NOMO-1 (cell line): ENCODE measurements at regions not wholly inside any gene's neighbourhood (a gene's known extent, or its start where the extent isn't known, plus 50 kb on each side); places are given as distances from the start of the nearest gene placed in this dataset.

Experiments
- DNase-seq, 2 experiments: peaks; one replicate each; lab custom pipeline; 2025; ENCODE audit not compliant: unreplicated experiment in 2 of 2; lab: John Stamatoyannopoulos, UW

DNA sequence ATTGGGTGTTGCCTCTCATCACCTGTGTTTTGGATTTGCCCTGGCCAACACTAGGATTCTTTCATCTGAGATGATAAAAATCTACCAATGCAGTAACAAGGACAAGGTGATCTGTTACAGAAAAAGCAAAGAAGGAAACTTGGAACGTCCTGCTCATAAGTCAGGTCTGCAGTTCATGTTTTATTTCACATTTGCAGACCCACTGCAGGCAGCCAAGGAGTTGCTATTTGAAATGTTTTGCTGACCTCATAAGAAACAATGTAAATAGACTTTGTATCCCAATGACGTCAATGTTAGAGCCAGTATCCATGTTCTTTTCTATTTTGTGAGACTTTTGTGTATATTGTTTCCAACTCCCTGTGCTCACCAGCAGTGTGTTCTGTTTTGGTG is 312.9 kb downstream of the DEPDC1B start:
- no peak for DNase-seq

GRCh38 chr5:60386436-60387050 is 313.4 kb downstream of the DEPDC1B start:
- no peak for DNase-seq

- peak; percentile 87 to 89 for DNase-seq
These were observed 317.2 kb downstream of the DEPDC1B start for GRCh38 chr5:60382716-60383115.

DNA sequence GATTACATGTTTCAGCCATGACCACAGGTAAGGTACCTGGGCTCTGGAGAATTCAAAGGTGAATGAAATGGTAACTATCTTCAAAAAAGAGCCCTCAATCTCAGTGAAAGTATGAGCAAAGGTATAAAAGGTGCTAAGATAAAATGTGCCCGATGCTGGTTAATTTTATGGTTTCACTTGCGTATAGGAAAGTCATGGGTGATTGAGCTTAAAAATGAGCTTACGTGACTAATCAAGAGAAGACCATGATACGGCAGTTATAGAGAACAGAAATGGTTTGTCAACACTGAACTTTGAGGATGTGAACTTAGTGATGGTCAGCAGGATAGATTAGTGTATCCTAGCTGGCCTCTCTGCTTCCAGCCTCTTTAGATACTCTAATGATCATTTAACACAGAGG is 320.1 kb downstream of the DEPDC1B start:
- no peak for DNase-seq

- no peak for DNase-seq
These were observed 322.1 kb downstream of the DEPDC1B start for GRCh38 chr5:60377826-60378225.

DNA sequence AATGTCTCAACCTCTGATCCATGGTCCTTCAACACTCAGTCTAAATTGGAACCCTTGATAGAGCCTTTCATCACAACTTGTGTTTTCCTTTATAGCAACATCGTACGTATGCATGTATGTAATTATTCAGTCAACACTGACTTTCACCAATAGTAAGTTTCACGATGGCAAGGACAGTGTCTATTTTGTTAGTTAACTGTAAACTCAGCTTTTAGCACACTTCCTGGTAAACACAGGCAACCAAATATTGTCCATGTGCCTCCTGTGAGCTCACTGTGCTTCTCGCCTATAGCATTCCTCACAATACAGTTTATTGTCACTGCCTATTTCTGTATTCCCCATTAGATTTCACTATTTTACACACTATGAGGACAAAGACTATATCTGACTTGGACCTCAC is 323.1 kb downstream of the DEPDC1B start:
- no peak for DNase-seq

- no peak for DNase-seq
These were observed 325.6 kb downstream of the DEPDC1B start for GRCh38 chr5:60374409-60374808.

DNA sequence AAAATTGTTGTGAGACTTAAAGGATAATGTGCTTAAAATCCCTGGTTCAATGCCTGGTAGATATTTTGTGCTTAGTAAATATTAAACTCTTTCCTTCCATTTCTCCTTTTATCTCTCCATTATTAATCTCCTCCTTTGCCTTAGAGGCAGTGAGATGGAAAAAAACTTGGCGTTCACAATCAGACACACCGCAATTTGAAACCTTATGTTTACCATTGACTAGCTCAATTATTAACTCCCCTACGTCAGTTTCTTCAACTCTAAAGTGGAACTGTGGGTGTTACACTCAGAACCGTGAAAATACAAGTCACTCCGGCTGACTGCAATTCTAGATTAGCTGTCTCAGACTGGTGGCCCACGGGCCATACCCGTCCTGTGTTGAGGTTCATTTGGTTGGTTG is 327.2 kb downstream of the DEPDC1B start:
- DNase-seq: no peak

- no peak for DNase-seq
These were observed 328.9 kb downstream of the DEPDC1B start for GRCh38 chr5:60371065-60371464.

DNA sequence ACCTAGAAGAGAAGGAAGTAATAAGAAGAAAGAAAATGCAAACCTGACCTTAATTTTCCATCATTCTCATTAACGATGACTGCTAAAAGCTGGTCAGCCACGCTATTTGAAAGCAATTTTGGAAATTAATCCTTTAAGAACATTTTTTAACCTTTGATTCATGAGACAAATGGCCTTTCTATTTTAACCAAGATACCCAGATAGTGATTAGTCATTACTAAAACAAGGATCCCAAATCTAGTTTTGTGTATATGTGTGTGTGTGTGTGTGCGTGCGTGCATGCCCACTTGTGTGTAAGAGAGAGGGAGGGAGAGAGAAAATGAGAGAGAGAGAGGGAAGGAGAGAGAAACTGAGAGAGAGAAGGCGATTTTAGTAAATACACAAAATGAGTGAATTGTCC is 329.5 kb downstream of the DEPDC1B start:
- no peak for DNase-seq

GRCh38 chr5:60369391-60369790 is 330.6 kb downstream of the DEPDC1B start:
- DNase-seq: no peak

DNA sequence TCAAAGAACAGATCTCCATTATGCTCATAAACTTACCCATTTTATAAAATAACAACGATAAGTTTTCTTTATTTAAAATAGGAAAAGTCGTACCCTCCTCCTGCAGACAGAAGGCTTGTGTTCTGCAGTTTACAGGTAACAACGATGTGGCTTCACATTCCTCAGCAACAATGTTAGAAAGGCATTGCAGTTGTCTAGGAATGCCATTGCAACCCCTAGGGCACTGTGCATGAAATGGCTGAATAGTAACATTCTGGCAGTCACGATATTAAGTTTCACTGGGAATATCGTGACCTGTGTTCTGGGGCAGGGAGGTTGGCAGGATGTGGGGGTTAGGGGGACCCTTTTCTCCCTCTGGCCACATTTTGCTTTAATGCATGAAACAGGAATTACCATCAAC is 331.9 kb downstream of the DEPDC1B start:
- DNase-seq: no peak

DNA sequence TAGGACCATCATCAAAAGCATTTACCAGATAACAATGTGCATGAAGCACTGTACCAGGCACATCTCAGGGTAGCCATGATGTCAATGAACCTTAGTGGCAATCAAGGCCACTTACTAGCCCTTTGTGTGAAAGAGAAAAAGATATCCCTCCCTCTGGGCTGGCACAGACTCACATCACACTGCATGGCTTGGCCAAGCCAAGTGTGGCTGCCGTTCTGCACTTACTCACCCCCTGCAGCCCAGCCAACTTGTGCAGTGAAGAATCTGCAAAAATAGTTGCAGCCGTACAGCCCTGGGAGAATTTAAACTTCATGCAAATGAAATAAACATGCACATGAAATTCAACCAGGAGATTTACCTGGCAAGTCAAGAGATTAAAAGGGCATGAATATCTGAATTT is 333.5 kb downstream of the DEPDC1B start:
- no peak for DNase-seq

DNA sequence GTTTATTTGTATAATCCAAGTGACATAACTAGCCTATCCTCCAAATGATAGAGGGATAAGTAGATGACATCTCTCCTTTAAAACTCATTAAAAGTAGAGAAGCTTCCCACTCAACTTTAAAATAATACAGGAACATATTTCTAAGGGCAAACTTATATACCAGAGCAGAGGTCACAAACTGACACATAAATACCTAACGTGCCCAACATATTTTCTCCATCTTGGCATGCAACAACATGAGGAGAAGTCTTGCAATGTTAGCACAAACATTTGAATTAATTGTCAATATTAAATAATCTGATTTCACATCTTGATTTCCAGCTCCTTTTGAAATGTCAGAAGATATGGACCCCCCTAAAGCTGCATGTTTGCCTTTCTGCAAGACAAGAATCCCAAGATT is 335.0 kb downstream of the DEPDC1B start:
- DNase-seq: no peak

- DNase-seq: no peak
These were observed 337.8 kb downstream of the DEPDC1B start for GRCh38 chr5:60362158-60362557.

- DNase-seq: no peak
These were observed 339.6 kb downstream of the DEPDC1B start for GRCh38 chr5:60360355-60360754.

- DNase-seq: no peak
These were observed 342.7 kb downstream of the DEPDC1B start for GRCh38 chr5:60357302-60357701.

DNA sequence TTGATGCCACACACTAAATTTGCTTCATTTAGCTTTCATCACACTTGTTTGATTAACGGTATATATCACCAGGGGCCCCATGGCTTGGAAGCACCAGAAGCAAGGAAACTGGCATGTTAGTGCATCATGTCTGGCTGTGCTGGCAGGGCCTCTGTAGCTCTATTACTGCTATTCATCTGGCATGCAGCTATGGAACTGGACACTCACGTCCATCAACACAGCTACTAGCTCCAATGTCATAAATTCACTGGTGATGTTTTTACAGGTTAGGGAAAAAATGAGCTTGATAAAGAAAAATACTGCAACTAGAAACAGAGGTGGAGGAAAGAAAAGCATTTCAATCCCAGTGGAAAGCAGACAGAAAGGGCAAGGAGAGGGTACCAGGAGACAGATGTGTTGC is 343.2 kb downstream of the DEPDC1B start:
- no peak for DNase-seq

DNA sequence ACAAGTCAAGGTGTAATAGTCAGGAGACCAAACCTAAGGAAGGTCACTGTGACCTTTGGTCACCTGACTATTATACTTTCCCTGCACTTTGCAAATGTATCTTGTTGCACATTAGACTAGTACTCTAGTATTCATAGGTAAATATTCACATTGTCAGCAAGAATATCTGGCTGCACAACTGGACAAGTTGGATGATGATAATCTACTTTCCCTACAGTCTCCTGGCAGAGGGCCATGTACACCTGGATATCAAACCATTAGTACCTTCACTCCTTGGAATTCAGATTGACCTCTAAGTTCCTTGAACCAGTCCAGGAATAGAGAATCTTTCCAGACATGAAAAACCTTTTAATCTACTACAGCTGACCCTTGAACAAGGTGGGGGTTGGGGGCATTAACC is 344.8 kb downstream of the DEPDC1B start:
- no peak for DNase-seq

GRCh38 chr5:60354311-60354710 is 345.7 kb downstream of the DEPDC1B start:
- no peak for DNase-seq

DNA sequence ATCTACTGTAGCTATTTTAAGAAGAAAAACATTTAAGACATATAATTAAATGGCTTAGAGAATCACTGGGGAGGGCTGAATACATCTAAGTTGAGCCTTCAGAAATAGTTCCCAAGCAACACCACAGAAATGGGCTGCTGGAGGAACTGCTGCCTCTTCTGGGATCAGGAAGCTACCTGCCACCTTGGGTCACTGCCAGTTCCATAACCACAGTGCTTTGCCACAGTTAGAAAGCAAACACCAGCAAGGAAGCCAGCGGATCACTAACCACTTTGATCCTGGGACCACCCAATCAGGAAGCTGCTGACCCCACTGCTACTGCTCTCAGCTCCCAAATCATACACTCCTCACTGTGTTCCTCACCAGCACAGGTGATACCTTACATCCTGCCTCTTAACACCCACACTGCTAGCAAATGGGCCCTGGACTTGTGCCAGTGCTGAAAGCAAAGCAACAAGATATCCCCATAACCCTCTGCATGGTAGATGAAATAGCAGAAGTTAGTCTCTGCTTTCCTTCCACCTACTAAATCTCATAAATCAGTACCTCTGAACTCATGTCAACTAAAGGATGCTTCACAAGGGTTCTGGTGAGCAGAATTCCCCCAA is 346.9 kb downstream of the DEPDC1B start:
- DNase-seq: no peak

- DNase-seq: no peak
These were observed 349.2 kb downstream of the DEPDC1B start for GRCh38 chr5:60350794-60351193.

DNA sequence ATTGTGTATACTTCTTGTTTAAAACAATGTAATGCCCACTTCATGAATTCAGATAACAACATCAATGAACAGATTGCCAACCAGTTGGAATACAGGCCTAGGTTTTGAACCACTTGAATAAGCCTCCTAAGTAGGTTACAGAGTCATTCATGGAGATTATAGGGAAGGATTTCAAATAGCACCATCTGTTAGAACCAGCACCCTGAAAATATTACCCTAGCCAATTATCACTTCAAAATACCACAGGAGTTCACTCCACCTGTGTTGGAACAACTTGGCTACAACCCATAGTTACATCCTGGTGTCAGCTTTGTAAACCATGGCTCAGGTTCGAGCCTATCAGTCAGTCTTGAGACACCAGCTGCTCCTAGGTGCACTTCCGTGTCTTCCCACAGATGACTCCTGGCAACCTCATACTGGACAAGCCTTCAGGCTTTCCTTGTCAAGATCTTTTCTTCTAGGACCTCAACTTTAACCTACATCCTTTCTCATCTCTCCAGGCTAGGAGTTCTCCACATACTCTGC is 350.0 kb downstream of the DEPDC1B start:
- no peak for DNase-seq
